NCI-H2227 treated with DMSO at 0.1 percent for 48 hours (cell line): ENCODE measurements at regions not wholly inside any gene's neighbourhood (a gene's known extent, or its start where the extent isn't known, plus 50 kb on each side); places are given as distances from the start of the nearest gene placed in this dataset.

ENCODE experiments used
- DNase-seq: peaks from one replicate; lab custom pipeline; 2025; lab: John Stamatoyannopoulos, UW

DNA sequence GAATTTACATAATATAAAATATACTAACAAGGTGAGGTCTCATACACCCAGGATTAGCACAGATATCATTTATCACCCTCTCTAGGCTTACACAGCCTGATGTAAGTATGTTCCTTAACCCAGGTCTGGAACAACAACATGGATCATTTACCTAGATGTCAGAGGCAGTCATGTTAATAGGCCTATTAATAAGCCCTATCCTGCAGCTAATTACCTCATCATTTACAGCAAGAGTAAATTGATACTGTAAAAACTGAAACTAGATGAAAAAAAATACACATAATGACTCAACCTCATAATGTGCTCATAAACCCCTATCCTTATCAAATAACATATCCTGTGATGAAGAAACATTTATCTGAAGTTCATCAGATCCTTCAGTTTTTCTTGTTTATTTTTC is 334.3 kb upstream of the MANEA start:
- DNase-seq = no peak

DNA sequence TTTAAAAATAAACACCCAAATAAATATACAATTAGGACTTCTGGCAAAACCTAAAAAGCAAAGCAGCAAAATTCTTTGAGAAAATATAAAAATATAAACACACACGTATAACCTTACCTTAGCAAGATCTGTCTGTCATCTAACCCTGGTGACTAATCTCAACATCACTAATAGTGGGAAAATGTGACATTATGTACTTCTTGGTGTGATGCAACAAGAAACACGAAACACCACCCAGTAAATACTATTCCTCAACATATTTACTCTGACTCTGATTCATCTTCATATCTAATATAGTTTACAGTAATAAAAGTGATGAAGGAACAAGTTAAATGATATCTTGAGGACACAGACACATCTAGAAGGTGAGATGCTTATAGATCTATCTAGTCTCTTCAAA is 332.6 kb upstream of the MANEA start:
- no peak for DNase-seq

DNA sequence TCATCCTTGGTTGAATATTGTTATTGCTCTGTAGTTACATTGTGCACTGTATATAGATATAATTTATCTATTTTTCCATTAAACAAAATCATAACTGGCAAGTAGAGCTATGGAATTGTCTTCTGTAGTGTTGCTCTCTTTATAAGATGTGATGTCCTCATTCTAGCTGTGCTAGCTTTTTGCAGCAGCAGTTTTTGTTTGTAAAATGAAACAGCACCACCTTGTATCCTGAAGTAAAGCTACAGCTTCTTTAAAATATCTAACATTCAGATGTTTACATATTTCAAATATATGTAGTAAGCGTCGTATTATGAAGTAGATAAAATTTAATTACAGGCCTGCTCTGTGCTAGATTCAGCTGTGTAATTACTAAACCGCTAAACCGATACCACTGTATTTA is 328.8 kb upstream of the MANEA start:
- peak; percentile 11 for DNase-seq

DNA sequence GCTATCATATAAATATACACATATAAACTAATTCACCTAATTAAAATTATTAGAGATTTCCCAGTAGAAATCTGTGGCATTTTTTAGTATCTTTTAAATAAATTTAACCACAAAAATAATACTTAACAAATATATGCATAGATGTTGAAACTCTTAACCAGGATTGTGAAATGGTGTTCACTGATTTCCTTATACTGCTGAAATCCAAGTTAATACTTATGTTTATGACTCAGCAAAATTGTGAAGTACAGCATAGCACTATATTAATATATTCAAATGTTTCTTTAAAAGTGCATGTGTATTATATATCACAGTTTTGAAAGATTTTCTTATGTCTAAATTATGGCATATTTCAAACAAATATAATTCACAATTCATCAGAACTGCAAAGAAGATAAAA is 328.2 kb upstream of the MANEA start:
- no peak for DNase-seq

DNA sequence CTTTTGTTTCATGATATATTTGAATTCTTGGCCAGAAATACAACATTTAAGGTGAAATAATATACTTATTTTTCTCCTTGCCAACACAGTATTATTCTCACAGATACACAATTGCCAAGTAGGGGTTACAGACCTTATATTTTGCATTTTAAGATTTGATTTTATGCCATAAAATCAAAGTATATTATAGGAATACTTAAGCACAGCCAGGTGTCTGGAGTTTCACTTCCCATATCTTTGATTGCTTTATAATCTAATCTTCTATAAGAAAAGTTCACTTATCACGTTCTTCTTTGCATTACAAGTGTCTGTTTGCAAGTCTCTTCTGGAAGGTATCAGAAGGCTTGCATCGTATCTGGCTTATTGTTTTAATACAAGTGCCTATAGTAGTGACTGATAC is 327.7 kb upstream of the MANEA start:
- DNase-seq = no peak

DNA sequence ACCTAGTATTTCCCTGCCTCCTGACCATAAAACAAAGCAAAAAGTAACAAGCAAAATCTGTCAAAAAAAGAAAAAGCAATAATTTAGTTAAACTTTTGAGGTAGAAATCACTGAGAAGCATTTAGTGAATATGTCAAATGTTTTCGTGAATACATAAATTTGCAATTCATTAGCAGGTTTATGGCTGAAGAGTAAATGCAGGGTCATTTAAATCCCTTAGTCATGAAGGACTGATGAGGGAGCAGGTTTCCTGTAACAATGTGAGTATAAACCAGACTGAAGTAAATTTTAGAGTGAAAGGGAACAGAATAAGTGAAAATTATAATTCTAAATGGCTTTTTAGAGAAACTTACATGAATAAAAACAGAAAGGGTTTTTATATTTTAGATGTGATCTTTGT is 313.5 kb upstream of the MANEA start:
- no peak for DNase-seq

DNA sequence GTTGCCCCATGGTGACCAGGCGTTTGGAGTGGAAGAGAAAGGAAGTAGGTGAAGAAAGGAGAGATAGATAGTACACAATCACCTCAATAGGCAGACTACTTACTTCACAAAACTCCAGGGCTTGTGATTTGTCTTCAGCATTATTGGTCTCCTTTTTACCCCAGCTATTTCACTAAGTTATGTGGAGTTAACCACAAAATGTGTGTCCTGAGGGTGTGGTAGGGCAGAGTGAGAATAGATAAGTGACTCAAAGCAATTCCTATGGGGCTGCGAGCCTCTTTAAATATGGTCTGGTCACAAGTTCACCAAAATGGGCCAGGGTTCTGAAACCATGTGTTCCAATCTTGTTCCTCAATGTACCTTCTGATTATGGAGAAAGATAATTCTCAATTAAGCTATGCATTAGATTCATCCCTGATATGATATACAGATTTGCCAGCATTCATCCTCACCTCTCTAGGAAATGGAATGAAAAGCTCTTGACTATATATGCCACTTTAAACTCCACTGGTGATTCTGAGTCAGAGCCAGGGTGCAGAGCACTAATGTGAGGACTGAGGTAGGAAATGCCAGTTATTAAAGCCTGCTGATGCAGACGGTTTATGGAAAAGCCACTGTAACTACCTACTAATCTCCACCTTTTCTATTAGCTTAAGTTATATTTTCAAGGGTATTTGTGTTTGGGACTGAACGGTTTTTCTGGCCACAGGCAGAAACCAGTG is 310.6 kb upstream of the MANEA start:
- DNase-seq = no peak

DNA sequence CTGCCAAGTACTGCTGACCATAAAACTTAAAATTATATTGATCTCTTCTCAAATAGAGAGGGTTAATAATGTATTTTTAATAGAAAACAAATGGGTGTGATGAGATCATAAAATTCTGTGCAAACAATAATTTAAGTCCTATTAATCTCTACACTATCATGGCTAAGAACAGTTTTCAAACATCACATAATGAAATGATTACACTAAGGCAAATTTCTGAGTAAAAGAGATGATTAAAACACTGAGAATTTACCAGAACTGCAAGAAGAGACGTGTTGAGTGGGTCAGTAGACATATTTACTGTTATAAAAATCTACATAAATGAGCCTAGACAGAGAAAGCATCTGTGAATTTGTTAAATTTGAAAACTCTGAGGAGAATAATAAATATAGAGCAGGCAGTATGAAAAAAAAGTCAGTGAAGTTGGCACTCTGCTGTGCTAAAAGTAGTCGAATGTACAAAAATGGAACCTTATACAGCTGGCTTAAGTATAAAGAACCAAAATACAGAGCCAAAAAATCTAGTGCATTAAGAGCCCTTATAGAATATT is 302.6 kb upstream of the MANEA start:
- DNase-seq = no peak

DNA sequence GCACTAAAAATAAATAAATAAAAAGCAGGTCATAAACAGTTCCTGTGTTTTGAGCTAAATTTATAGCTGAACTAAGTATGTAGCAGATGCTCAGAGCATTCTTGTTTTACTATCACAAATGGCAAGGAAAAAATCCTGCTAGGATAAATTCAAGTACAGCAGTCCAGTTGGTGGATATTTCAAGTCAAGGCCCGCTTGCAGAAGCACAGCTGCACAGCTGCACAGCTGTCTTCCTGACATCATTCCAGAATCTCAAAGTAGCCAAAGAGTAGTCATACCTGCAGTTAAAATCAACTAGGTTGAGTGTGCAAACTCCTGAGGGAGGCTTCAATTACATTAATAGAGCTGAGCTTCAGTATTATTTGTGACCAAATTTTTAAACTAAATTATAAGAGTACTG is 297.7 kb upstream of the MANEA start:
- no peak for DNase-seq

DNA sequence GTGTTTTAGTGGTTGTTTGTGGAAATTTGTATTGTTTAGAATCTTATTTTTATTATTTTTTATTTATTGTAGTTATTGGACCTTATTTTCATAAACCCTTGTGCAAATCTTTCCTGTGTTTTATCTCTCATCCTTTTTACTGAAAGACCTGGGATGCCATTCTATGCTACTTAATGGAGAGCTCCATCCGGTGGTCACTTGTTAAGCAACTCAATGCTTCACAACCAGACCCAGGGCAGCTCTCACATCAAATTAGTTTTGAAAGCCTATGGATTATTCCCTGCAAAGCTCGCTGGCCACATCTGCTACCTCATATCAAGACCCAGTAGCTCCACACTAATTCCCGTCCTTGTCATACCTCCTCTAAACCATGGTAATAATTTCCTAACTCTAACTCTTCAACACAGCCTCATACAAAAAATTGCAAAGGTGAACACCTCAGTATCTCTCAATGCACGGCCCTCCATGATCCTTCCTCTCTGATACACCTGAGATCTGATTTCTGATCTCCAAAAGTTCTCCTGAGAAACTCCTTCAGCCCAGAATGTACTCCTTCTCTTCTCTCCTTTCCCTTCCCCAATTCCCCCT is 296.6 kb upstream of the MANEA start:
- DNase-seq = no peak

DNA sequence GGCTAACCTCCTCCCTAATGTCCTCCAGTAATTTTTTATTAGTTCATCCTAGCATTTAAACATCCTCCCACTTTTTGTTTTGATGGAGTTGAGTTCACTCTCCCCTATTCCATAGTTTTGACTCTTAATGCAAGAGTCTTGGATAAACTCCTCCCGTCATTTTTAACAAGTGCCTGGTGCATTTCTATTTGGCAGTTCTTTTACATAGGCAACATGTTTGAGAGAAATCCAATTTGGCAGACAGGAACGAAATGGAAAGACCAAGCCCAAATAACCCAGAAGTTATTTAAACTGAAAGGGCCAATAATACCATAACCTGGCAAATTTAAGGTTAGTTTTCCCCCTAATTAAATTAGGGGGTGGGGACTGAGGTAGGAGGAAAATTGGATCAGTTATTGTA is 291.5 kb upstream of the MANEA start:
- no peak for DNase-seq

DNA sequence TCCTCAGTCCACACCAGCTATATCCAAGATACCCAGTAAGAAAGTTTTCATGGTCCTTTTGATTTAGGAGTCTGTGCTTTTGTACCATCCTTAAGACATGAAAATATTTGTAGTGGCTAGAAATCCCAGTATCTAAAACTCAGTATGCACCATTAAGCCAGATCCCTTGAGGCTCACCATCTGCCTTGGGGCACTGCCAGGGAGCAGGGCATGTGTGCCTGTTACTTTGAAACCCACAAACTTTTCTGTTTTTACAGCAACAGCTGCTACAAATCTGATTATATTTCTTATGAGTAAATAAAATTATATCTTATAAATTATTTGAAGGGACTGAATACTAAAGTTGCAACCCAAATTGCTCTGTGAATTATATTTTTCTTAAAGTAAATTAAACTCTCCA is 290.5 kb upstream of the MANEA start:
- no peak for DNase-seq

DNA sequence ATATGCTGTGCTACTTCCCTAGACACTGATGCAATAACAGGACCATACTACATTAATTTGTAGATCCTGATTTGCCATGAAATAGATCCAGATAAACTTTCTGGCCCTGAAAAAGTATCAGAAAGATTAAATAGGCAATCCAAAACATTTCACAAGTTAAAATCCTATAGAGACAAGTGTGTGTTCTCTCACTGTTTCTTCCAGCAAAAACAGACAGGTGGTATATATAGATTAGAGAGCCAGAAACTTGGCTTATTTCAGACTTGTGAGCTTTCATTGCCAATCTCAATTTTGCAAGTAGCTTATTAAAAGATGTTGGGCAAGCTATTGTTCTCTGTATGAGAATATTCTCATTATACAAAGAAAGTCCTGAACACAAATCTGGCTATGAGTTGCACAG is 289.1 kb upstream of the MANEA start:
- DNase-seq = no peak

DNA sequence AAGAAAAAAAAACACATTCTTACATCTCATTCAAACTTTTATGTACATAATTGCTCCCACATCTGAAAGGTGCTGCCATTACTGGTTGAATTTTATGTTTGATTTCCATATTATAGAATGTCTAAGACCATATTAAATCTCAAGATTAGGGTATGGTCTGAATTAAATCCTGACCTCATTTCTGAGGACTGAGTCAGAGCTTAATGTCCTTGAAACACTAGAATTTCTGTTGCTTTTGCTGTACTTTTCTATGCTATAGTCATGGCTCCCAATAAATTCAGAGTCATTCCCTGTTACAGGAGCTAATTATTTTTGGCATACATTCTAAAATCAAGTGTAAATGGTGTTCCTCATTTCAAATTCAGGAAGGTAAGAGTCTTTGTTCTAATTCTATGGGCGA is 285.3 kb upstream of the MANEA start:
- no peak for DNase-seq

DNA sequence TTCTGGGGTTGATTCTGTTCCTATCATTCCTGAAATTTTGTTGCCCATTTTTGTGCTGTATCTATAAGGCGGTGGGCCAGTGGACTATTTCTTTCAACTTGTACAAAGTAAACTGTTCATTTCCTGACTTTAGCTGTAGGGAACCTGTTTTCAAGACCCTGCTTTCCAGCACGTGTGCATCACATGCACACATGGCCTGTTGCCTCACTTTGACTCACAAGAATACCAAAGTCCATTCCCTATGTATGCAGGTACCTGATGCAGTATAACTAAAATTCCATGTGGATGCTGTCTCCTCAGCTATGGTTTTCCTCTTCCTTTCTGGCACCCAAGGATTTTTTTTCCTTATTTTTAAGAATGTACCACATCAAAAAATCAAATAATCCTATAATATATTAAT is 284.1 kb upstream of the MANEA start:
- DNase-seq = no peak

DNA sequence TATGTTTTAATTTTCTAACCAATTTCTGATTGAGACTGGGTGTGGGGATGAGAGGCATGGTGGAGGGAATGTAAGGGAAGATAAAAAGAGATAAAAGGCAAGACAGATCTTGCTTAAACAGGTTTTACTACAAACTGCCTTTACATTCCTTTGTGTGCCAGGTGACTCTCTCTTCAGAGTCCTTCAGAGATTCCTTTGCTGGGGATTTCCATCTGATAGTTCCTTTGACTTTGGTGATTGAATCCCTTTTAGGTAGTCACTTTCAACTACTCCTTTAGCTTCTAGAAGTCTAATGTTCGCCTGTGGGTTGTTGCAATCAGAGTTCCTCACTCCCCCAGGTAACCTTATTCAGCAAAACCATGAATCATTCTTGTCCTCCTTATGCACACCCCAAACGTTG is 283.3 kb upstream of the MANEA start:
- DNase-seq = no peak

DNA sequence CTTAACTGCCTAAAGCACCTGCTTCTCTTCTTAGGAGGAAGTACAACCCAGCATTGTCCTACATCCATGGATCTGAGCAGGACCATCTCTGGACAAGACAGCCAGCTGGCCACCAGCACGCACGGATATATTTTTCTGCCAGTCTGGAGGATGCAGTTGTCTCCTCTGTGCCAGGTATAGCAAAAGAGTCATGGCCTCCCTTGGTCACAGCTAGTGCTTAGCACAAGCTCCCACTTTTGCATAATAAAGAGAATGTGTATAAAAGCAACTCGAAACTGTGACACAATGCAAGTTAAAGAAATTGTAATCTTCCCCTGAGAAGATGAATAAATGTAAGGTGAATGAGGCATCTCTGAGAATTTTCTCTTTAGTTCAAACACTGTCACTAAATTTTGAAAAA is 267.8 kb upstream of the MANEA start:
- no peak for DNase-seq

DNA sequence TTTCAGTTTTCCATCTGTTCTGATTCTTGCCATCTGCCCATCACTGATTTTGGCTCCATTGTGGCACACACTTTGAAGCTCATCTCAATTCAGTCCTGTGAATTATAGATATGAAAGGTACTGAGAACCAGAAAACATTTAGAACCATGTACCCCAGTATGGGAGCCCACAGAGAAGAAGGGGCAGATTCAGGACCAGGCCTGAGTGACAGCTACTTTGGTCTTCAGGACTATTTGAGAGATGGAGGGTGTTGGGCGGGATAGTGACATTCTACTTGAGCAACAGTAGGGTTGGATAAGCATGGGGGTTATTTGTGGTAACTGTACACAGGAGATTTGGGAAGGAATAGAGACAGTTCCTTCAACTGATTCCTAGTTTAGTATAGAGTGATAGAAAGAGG is 259.2 kb upstream of the MANEA start:
- no peak for DNase-seq

DNA sequence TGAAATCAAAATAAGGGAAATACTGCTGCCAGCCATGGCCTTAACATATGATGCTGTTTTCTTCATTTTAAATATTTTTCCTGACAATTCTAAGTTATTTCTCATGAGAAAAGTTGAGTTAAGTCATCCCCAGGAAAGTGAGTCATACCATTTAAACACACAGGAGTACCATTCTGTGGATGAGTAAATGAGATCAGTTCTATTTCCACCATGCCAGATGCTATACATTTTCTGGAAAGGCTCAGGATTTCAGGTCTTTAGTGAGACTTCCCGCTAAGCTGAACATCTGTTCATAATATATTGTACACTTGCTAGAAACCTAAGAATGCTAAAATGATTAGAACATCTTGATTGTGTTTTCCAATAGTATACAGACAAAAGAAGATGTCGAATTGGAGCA is 256.2 kb upstream of the MANEA start:
- no peak for DNase-seq

DNA sequence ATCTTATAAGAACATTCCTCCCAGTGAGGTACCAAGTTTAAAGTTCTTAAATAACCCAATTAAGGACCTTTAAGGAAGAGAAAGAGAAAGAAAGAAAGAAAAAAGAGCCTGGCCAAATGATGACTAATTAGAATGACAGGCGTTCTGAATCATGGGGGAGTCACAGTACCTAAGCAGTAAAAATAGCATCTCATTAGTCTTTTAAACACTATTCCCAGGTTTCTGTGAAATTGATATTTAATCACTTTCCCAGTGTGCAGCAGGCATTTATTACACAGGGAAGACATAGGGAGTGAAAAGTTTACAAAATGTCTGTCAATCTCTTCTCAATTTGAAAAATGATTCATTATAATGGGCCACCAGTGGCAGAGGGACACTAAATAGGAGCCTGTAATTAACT is 251.4 kb upstream of the MANEA start:
- no peak for DNase-seq

DNA sequence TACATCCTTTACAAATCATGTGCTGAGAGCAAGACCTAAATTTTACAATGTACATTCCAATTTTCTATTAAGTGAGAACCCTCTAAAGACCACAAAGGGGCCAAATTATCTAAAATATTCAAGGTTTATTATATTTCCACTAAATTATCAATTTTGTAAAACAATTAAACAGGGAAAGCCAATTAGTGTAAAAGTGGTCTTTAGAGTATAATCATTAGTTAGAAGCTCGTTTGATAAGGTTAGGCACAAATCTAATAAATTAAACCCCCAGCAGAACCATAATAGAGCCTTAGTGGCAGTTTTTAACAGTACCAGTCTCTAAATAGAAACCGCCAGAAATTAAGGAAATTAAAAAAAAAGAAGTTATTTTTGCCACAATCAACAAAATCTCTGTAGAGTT is 249.1 kb upstream of the MANEA start:
- no peak for DNase-seq

DNA sequence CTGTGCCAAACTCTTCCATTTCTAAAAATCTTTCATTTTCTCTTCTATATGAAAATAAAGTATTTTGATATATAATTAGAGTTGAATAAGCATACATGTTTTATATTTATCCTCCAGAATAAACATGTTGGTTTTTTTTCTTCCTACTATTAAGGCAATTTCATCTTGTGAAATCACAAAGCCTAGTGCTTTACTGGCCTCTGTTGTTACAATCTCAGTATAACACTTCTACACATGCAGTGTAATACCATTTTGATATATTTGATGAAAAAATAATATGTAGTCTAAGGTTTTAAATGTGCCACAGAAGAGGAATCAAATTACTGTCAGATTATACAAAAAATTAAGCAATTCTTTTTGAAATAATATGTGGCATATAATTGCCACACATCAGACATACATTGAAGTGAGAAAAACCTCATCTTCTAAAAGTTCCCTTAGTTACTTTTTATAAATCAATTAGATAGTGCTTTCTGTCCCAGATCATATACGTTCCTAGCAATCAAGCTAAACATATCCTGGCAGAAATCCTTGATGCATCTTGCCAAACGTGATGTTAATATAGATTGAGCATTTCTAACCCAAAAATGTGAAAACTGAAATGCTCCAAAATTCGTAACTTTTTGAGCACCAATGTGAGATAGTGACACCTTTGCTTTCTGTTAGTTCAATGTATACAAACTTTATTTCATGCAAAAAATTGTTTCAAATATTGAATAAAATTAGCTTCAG is 225.1 kb upstream of the MANEA start:
- peak; percentile 1 for DNase-seq

DNA sequence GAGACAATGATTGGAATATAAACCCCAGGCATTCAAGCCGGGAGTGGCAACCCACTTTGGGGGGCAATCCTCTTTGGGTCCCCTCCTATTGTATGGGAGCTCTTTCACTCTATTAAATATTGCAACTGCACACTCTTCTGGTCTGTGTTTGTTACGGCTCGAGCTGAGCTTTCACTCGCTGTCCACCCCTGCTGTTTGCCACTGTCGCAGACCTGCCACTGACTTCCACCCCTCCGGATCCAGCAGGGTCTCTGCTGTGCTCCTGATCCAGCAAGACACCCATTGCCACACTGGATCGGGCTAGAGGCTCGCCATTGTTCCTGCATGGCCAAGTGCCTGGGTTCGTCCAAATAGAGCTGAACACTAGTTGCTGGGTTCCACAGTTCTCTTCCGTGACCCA is 222.8 kb upstream of the MANEA start:
- DNase-seq = no peak
